Esophagus (tissue), 2 donors: ENCODE measurements at regions not wholly inside any gene's neighbourhood (a gene's known extent, or its start where the extent isn't known, plus 50 kb on each side); places are given as distances from the start of the nearest gene placed in this dataset.
"Not testable (repeated sequence)": the region's sequence is repeated elsewhere in the genome, so short reads cannot be mapped to it uniquely, and the experiment has no call there.

ENCODE experiments used
- H3K27ac ChIP-seq, 2 donors: one replicate each; pipeline ENCODE4 v1.5.1; 2013; ENCODE audit warnings: low read depth in 2 of 2, mild to moderate bottlenecking in 2 of 2, inconsistent platforms in 1 of 2, low read length in 1 of 2, moderate library complexity in 1 of 2
- H3K27me3 ChIP-seq, 2 donors: one replicate each; pipeline ENCODE4 v1.6.1; 2013; ENCODE audit warnings: low read length in 2 of 2, control low read depth in 1 of 2, mild to moderate bottlenecking in 1 of 2; ENCODE audit not compliant: insufficient read depth in 2 of 2, control insufficient read depth in 1 of 2
- H3K36me3 ChIP-seq, 2 donors: one replicate each; pipeline ENCODE4 v1.6.1; 2013; ENCODE audit warnings: low read length in 1 of 2; ENCODE audit not compliant: control insufficient read depth in 2 of 2, insufficient read depth in 2 of 2
- H3K4me1 ChIP-seq, 2 donors: one replicate each; pipeline ENCODE4 v1.6.1; 2013; ENCODE audit warnings: low read length in 1 of 2; ENCODE audit not compliant: control insufficient read depth in 2 of 2, insufficient read depth in 2 of 2
- H3K4me3 ChIP-seq, 2 donors: one replicate each; pipeline ENCODE4 v1.5.1; 2013; ENCODE audit warnings: low read length in 2 of 2, mild to moderate bottlenecking in 2 of 2, low read depth in 1 of 2, moderate library complexity in 1 of 2
- H3K9me3 ChIP-seq, 2 donors: one replicate each; pipeline ENCODE4 v1.6.1; 2013; ENCODE audit warnings: mild to moderate bottlenecking in 2 of 2, low read depth in 1 of 2, low read length in 1 of 2, moderate library complexity in 1 of 2; ENCODE audit not compliant: control insufficient read depth in 2 of 2, insufficient read depth in 1 of 2
- WGBS, 2 donors: extraction: QIAGEN DNeasy Blood & Tissue Kit; methylation state at CpG; one replicate each; pipeline ENCODE4 v1.1.7; 2013; 5-methylcytosine and 5-hydroxymethylcytosine counted together
- donor health status: healthy with polysubstance abuse.
- donor health status: Bipolar disorder and iron deficiency.

GRCh38 chr18:22745966-22746365 is 187.2 kb upstream of the RBBP8 start:
- Histone ChIP-seq H3K27ac (no peak overlapping the region), H3K27me3 (no peaks in the 10 kb centered on the region), H3K4me1 (no peaks in the 10 kb centered on the region), H3K4me3 (no peak overlapping the region), H3K36me3 (no peaks in the 10 kb centered on the region), H3K9me3 (no peaks in the 10 kb centered on the region)
- 72 to 77% methylated on average over 1 of the region's 1 CpG for WGBS, 2 donors

GRCh38 chr18:22752014-22752413 is 181.1 kb upstream of the RBBP8 start:
- H3K4me1 ChIP-seq: no peaks in the 10 kb centered on the region
- whole genome bisulfite sequencing, 2 donors: 91 to 100% methylated on average over 2 of the region's 2 CpGs

GRCh38 chr18:22753130-22753831 is 179.8 kb upstream of the RBBP8 start:
- Histone ChIP-seq H3K36me3 (no peaks in the 10 kb centered on the region), H3K4me3 (no peak overlapping the region), H3K9me3 (no peaks in the 10 kb centered on the region), H3K27ac (no peak overlapping the region), H3K27me3 (no peaks in the 10 kb centered on the region), H3K4me1 (no peaks in the 10 kb centered on the region)
- 84 to 89% methylated on average over 8 of the region's 8 CpGs for WGBS, 2 donors

More at GRCh38 chr18:22752014-22752413, 181.1 kb upstream of the RBBP8 start:
- H3K27ac ChIP-seq: no peak overlapping the region
- no peak overlapping the region for H3K4me3 ChIP-seq
- no peaks in the 10 kb centered on the region for H3K27me3 ChIP-seq
- H3K9me3 ChIP-seq: no peaks in the 10 kb centered on the region
- H3K36me3 ChIP-seq: no peaks in the 10 kb centered on the region

- WGBS, 2 donors: 95% methylated on average over 2 of the region's 2 CpGs
- H3K4me3 ChIP-seq, H3K9me3 ChIP-seq, H3K4me1 ChIP-seq, H3K27me3 ChIP-seq, H3K36me3 ChIP-seq, H3K27ac ChIP-seq: not testable (repeated sequence)
Observed at GRCh38 chr18:22764005-22764404, 169.1 kb upstream of the RBBP8 start.

- 10 to 20% methylated on average over 1 of the region's 1 CpG for WGBS, 2 donors
- no peak overlapping the region for H3K27ac ChIP-seq
- no peaks in the 10 kb centered on the region for H3K27me3 ChIP-seq
- H3K36me3 ChIP-seq: no peaks in the 10 kb centered on the region
- H3K4me3 ChIP-seq: no peak overlapping the region
- H3K9me3 ChIP-seq: no peaks in the 10 kb centered on the region
- H3K4me1 ChIP-seq: no peaks in the 10 kb centered on the region
Observed at GRCh38 chr18:22765896-22766295, 167.2 kb upstream of the RBBP8 start.

GRCh38 chr18:22767653-22768052 is 165.5 kb upstream of the RBBP8 start:
- H3K4me1 ChIP-seq: no peaks in the 10 kb centered on the region
- H3K9me3 ChIP-seq: no peaks in the 10 kb centered on the region
- H3K4me3 ChIP-seq: no peak overlapping the region
- H3K27ac ChIP-seq: no peak overlapping the region
- no peaks in the 10 kb centered on the region for H3K36me3 ChIP-seq
- H3K27me3 ChIP-seq: no peaks in the 10 kb centered on the region

- WGBS, 2 donors: 82 to 90% methylated on average over 3 of the region's 3 CpGs
- H3K9me3 ChIP-seq: no peaks in the 10 kb centered on the region
Observed at GRCh38 chr18:22773944-22774343, 159.2 kb upstream of the RBBP8 start.

GRCh38 chr18:22778996-22779395 is 154.1 kb upstream of the RBBP8 start:
- H3K27me3 ChIP-seq: peaks cover 0 to 5% of the 10 kb centered on the region in 2 donors
- H3K27ac ChIP-seq: no peak overlapping the region
- H3K36me3 ChIP-seq: no peaks in the 10 kb centered on the region
- no peak overlapping the region for H3K4me3 ChIP-seq
- H3K4me1 ChIP-seq: no peaks in the 10 kb centered on the region
- peaks cover 0 to 2% of the 10 kb centered on the region in 2 donors for H3K9me3 ChIP-seq
- WGBS, 2 donors: 51 to 55% methylated on average over 1 of the region's 1 CpG

More at GRCh38 chr18:22773944-22774343, 159.2 kb upstream of the RBBP8 start:
- Histone ChIP-seq H3K4me3 (no peak overlapping the region), H3K27me3 (peaks cover 0 to 5% of the 10 kb centered on the region in 2 donors), H3K36me3 (no peaks in the 10 kb centered on the region), H3K27ac (no peak overlapping the region), H3K4me1 (no peaks in the 10 kb centered on the region)

- Histone ChIP-seq H3K4me3 (no peak overlapping the region), H3K27ac (no peak overlapping the region), H3K36me3 (no peaks in the 10 kb centered on the region), H3K4me1 (no peaks in the 10 kb centered on the region), H3K9me3 (peaks cover 0 to 2% of the 10 kb centered on the region in 2 donors), H3K27me3 (peaks cover 0 to 2% of the 10 kb centered on the region in 2 donors)
- WGBS, 2 donors: 85 to 86% methylated on average over 3 of the region's 3 CpGs
Observed at GRCh38 chr18:22783245-22783644, 149.9 kb upstream of the RBBP8 start.

GRCh38 chr18:22783662-22784076 is 149.5 kb upstream of the RBBP8 start:
- H3K36me3 ChIP-seq: no peaks in the 10 kb centered on the region
- no peaks in the 10 kb centered on the region for H3K27me3 ChIP-seq
- H3K4me3 ChIP-seq: no peak overlapping the region
- H3K9me3 ChIP-seq: peaks cover 0 to 2% of the 10 kb centered on the region in 2 donors
- H3K4me1 ChIP-seq: no peaks in the 10 kb centered on the region
- WGBS, 2 donors: 68 to 77% methylated on average over 4 of the region's 4 CpGs
- H3K27ac ChIP-seq: no peak overlapping the region
